Ammon's horn (tissue), 1 donor: ENCODE measurements at regions not wholly inside any gene's neighbourhood (a gene's known extent, or its start where the extent isn't known, plus 50 kb on each side); places are given as distances from the start of the nearest gene placed in this dataset.
"Not testable (repeated sequence)": the region's sequence is repeated elsewhere in the genome, so short reads cannot be mapped to it uniquely, and the experiment has no call there.

Source experiments
- DNase-seq: peaks from one replicate; pipeline ENCODE4 v3.0.0-alpha.2; 2016; ENCODE audit warnings: low spot score

DNA sequence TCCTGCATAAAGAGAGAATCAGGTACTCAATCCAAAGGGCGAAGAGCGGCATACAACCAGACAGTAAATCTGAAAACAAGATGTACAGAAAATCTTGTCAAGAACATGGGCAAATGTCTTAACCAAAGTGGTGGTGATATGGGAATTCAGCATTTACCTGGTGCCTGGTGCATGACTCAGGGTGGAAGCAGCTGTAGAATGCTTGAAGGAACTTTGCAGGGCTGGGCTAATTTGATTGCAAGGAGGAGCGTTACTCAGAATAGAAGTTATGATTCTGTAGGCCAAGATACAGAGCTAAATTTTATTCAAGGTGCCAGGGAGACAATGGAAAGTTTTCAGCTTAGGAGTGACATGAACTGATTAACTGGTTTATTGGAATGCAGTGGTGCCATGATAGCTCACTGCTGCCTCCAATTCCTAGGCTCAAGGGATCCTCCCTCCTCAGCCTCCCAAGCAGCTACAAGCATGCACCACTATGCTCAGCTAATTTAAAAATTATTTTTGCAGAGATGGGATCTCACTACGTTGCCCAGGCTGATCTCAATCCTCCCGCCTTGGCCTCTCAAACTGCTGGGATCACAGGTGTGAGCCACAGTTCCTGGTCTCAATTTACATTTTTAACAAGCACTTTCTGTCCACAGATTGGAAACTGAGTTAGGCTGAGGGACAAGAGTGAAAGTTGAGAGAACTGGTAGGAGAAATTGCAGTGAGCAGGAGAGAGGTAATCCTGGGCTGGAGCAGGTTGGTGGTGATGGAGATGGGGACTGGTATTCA, 91.5 kb upstream of the TBC1D5 start:
- no peak for DNase-seq

DNA sequence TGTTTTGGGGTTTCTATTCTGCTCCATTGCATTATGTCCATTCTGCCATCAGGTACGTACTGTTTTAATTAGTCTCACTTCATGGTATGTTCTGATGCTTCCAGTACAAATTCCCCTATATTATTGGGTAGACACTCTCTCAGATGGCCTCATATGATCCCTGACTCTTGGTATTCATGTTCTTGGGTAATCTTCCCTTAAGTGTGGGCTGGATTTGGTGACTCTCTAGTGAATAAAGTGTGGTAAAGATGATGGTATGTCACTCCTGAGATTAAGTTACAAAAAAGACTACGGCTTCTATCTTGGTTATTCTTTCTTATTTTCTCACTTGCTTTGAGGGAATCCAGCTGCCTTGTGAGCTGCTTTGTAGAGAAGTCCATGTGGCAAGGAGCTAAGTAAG, 89.6 kb upstream of the TBC1D5 start:
- DNase-seq, result no peak

DNA sequence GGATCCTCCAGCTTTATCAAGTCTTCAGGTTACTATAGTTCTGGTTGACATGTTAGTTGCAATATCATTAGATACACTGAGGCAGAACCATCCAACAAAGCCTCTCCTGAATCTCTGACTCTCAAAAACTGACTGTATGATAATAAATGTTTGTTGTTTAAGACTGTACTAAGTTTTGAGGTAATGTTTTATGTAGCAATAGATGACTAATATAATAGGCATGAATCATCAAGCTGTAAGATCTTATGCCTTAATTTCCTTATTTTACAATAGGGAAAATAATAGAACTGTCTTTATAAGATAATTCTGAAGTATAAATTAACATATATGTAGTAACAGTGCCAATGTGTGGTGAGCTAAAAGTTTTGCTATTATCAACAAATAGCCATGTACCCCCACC, 88.9 kb upstream of the TBC1D5 start:
- DNase-seq, result no peak

DNA sequence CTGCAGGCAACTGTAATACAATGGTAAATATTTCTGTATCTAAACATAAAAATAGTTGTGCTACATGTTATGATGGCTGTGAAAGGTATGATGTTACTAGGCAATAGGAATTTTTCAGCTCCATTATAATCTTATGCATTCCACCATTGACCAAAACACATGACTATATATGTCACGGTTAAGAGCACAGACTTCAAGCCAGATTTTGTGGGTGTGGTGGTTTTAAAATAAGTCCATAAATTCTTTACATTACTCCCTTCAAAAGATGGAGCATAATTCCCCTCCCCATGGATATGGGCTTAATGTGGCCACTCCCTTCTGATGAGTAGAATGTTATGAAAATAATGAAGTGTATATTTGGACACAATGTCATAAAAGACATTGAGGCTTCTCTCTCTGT, 88.4 kb upstream of the TBC1D5 start:
- DNase-seq, result no peak

DNA sequence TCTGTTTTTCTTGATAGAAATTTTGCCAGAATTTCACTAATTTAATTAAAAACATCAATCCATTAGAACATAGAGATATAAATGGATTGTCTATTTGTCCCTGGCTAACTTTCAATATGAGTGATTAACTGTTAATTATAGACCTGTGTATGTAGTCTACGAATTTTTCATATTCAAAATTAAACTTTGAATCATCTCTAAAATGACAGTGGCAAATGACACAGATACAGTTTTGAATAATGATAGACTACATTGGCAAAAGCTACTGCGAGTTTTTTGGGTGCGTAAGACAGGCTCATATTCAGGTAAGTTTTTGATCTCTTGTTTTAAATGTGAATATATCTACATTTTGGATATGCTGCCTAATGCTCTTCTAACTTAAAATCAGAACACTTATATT, 86.0 kb upstream of the TBC1D5 start:
- DNase-seq, result no peak

DNA sequence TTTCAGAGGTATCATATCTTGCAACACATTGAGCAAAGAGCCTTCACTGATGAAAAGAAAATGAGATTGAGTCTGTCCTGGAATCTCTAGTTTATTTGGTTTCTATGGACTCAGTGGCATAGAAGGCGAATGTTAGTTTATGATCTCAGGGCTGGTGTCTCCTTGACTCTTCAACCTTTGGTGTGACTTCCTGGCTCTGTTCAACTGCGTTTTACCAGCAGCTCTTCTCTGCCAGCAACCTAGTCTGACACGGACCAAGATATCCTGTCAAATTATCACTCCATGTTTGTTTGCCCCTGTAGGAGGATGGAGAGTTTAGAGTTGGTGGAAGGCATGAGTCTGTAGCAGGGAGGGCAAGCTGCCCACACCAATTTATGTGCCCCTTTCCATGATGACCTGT, 82.9 kb upstream of the TBC1D5 start:
- no peak for DNase-seq

DNA sequence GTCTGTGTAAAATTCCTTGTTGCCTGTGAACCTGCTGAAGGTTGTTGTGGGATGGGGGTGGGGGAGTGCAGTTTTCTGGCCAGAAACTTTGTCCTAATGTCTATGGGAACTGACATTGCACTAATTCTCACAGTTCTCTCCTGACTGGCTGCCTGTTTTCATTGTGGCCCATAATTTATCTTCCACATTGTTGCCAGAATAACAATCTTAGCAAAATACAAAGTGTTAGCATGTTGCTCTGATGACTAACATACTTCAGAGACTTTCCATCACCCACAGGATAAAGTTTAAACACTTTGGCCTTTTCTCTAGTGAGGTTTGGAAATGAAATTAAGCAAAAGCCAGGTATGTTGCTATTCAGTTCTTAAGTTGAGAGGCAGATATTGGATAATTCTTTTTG, 81.4 kb upstream of the TBC1D5 start:
- DNase-seq, result no peak

DNA sequence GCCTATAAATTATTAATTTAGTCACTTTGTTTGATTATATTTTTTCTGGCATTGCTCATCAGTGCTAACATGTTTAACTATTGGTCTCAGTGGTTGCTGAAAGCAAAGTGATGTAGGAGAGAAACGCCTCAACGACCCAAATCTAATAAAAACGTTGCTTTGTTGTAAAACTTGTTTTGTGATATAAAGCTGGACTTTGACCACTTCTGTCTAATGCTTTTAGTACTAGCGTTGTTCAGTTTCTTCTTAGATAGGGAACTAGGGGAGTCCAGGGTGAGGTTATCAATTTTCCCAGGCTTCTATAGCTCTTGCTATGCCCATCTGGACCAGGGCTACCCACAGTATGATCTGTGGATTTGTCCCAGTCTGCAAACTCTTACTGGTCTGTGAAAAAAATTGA, 80.6 kb upstream of the TBC1D5 start:
- DNase-seq, result no peak

DNA sequence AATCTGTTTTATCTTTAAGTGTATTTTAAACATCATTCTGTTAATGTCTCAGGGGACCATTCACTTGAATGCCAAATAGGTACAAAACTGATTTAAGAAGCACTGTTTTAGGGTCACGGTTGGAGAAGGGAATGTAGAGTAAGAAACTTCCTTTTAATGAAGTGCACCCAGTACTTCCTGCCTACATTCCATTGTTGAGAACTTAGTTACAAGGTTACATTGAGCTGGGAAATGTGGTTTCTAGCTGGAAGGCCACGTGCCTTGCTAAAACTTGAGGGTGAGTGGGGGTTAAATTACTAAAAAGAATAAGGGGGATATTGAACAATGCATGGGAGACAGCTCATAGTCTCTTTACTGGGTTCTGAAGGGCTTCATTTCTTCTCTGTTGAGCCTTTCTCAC, 78.3 kb upstream of the TBC1D5 start:
- DNase-seq, result no peak

DNA sequence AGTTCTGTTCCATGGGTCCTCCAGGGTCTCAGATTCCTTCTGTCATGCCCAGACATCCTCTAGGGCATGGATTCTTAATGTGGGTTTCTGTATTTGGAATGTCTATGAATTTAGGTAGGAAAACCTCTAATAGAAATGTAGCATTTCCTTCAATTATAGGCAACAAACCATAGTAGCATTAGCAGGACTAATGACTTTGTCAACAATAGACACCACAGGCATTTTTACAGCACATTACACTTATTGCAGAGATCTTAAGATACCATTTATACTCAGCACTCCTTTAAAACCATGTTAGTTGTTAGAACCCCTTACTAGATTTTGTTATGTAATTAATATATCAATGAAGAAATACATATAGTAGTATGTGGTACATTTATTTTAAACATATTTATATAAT, 77.8 kb upstream of the TBC1D5 start:
- no peak for DNase-seq

DNA sequence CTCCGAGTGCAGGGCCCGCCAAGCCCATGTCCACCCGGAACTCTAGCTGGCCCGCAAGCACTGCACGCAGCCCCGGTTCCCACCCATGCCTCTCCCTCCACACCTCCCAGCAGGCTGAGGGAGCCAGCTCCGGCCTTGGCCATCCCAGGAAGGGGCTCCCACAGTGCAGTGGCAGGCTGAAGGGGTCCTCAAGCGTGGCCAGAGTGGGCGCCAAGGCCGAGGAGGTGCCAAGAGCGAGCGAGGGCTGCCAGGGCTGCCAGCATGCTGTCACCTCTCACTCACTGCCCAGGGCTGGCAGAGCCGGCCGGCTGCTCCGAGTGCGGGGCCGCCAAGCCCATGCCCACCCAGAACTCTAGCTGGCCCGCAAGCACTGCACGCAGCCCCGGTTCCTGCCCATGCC, 75.5 kb upstream of the TBC1D5 start:
- DNase-seq, result not testable (repeated sequence)

DNA sequence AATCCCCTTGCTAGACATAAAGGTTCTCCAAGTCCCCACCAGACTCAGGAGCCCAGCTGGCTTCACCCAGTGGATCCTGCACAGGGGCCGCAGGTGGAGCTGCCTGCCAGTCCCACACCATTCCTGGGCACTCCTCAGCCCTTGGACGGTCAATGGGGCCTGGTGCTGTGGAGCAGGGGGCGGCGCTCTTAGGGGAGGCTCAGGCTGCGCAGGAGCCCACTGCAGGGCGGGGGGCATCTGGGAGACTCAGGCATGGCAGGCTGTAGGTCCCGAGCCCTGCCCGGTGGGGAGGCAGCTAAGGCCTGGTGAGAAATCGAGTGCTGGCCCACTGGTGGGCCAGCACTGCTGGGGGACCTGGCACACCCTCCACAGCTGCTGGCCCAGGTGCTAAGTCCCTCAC, 75.1 kb upstream of the TBC1D5 start:
- DNase-seq, result no peak

DNA sequence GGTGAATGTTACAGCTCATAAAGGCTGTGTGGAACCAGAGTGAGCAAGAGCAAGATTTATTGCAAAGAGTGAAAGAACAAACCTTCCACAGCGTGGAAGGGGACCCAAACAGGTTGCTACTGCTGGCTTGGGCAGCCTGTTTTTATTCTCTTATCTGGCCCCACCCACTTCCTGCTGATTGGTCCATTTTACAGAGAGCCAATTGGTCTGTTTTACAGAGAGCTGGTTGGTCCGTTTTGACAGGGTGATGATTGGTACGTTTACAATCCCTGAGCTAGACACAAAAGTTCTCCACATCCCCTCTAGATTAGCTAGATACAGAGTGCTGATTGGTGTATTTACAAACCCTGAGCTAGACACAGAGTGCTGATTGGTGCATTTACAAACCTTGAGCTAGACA, 74.4 kb upstream of the TBC1D5 start:
- DNase-seq, result not testable (repeated sequence)

DNA sequence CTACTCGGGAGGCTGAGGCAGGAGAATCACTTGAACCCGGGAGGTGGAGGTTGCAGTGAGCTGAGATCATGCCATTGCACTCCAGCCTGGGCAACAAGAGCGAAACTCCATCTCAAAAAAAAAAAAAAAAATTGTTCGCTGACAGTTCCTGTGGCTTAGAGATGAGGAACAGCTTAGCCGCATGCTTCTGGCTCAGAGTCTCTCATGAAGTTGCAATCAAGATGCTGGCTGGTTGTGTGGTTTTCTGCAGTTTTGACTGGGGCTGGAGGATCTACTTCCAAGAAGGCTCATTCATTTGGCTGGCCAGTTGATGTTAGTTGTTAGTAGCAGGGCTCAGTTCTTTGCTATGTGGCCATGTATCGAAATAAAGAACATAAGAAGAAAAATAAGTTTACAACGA, 69.9 kb upstream of the TBC1D5 start:
- not testable (repeated sequence) for DNase-seq

DNA sequence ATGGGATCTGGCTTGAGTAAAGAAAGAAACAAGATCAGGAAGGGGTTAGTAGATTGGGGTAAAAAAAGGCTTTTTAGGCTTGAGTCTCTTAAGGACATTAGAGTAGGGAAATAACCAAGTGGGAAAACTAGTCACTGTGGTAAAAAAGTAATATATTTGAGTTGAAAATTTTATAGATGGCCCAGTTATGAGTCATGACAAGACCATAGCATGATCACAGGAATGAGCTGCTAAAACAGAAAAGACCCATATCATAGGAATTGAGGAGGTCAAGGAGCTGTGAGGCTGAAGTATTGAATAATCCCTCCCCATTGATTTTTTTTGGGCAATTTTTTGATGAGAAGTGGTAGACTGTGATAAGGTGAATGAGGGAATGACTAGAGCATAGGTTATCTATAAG, 69.2 kb upstream of the TBC1D5 start:
- no peak for DNase-seq

DNA sequence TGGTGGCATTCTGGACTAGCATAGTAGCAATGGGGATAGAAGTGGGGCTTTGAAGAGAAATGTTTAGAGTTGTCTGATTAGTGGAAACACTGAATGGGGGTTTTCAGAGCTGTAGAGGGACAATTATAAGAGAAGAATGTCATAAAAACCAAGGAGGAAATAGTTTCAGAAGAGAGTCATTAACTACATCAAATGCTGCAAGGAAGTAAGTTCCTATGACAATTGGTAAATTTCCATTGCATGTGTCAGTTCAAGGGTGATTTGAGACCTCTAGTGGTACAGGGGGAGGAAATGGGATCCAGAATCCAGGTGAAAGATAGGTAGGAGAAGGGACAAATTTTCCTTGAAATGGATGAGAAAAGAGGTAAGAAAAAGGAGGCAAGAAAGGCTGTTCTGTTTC, 68.3 kb upstream of the TBC1D5 start:
- DNase-seq, result no peak

DNA sequence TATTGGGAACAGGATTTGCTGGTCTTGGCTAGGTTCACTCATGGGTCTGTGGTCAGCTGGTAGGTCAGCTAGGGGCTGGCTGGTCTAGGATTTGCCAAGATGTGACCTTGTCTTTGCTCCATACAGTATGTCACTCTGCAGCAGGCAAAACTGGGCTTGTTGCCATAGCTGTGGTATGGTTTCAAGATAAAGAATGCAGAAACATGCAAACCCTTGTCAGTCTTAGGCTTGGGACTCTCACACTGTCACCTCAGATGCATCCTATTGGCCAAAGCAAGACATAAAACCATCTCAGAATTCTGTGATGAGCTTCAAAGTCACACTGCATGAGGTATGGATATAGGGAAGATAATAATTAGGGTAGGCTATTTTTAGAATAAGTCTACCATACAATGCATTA, 66.6 kb upstream of the TBC1D5 start:
- no peak for DNase-seq

DNA sequence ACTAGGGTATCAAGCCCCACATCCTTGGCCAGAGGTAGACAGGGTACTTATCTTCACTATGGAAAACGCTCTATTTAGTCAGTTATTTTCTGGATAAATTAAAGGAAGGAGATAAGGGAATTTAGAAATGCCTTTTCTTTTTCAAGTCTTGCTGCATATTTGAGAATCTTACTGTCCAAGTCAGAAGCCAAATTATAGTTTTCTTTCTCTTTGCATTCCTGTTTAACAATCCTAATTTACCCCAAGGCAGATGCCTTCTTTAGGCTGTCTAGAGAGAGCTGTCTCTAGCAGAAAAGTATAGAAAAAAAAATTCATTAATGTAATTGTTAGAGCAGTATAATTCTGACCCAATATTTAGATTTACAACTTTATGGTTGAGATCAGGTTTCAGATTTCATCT, 64.4 kb upstream of the TBC1D5 start:
- DNase-seq, result no peak

DNA sequence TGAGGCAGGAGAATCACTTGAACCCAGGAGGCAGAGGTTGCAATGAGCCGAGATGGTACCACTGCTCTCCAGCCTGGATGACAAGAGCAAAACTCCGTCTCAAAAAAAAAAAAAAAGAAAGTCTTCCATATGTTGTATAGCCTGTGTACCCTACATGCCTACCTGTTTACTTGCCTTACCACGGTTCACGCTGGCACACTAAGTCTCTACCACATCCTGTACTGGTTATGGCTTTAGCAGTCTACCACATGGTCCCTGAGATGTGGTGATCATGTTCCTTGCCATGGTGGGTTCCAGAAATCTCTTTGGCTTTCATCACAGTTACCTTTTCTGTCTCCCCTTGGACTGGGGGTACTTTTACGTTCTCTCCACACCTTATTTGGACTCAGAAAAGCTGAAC, 63.8 kb upstream of the TBC1D5 start:
- DNase-seq, result no peak

DNA sequence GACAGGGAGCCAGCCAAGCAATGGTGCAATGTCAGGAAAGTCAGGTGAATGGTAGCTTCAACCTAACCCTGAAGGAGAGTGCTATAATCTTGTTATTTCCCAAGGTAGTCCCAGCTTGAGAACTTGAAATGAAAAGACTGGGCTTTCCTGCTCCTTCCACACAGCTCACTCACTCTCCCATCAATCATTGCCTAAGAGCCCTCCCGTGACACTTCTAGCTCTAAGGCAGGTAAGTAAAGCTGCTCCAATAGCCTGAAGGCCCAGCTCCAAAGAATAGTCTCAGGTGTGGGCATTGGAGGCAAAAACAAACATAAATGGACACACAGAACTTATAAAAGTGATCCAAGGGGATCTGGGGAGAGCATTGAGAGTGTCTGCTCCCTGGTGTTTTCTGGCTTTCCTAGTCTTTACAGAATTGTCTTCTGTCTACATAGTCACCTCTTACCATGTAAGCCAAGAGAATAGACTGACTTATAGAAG, 63.1 kb upstream of the TBC1D5 start:
- no peak for DNase-seq

DNA sequence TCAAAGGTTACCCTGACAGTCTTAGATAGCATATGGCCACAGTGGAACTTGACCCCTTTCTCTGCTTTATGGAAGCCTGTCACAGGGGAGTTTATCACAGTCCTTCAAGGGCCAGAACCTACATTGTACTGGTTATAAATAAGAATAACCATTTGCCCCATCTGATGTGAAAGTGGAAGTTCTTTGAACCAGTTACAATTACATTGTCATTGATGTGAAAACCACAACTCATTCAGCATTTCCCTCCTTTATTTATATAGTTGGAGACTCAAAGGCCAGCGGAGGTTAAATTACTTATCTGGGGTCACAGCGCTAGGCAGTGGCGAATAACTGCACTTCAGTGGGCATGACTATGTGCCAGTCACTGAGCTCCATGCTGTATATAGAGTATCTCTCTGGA, 60.5 kb upstream of the TBC1D5 start:
- no peak for DNase-seq

DNA sequence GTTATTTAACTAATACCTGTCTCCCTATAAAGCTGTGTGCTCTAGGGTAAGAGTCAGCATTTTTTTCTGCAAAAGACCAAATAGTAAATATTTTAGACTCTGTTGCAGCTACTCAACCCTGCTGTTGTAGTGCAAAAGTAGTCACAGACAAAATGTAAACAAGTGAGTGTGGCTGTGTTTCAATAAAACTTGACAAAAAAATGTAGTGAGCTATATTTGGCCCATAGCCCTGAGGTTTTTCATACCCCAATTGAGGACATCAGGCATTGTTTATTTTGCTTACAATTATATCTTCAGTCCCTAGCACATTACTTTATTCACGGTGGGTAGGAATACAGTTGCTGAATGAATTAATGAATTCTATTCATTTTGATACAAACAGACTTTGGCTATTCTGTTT, 58.7 kb upstream of the TBC1D5 start:
- no peak for DNase-seq

DNA sequence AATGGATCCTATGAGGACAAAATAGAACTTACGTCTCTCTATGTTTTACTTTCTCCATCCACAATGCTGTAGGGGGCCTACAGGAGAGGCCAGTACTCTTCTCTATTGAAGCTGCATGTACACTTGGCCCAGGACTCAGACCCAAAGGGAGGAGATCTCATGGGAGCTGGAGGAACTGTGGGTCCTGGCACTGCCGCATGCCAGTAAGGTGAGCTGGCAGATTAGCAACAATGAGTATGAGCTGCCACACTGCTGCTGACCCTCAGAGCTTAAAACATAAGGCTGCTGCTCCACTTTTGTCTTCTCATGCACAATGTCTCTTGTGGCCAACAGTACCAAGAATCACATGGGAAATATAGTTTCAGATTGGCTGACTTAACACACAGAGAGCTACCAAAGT, 57.8 kb upstream of the TBC1D5 start:
- DNase-seq, result no peak

DNA sequence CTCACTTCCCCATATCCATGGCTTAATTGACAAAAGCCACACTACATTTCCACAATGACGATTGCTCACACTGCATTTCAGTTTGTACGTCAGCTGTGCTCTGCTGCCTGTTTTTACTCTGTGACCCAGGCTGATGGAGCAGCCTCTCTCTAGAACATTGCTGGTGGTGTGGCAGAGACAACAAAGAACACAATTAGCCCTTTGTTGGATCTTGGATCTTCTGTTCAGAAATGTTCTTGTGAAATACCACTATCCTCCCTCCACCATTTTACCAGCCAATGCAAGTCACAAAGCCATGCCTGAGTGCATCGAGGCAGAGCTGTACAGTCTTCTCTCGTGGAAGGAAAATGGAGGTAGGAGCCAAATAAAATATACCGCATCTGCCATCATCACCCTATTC, 56.9 kb upstream of the TBC1D5 start:
- peak; percentile 45 for DNase-seq

DNA sequence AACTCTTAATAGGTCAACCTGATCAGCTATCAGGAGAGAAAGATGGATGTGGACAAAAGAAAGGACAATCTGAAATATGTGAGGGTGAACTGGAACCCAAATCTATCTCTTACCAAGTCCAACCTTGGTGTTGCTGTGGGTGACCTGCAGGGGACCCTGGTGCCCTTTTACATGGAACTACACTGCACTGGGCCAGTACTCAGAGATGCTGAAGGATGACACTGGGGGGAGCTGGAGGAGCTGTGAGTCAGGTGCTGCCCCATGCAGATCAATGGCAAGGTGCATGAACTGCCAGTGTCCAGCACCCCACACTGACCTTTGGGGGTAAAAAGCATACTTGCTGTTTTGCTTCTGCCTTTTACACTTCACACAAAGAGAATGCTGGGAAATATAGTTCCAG, 55.6 kb upstream of the TBC1D5 start:
- no peak for DNase-seq
